ENCODE measurements at regions not wholly inside any gene's neighbourhood (a gene's known extent, or its start where the extent isn't known, plus 50 kb on each side); places are given as distances from the start of the nearest gene placed in this dataset.
"Not testable (repeated sequence)": the region's sequence is repeated elsewhere in the genome, so short reads cannot be mapped to it uniquely, and the experiment has no call there.

GRCh38 chr6:2611092-2611491, 139.6 kb downstream of the MYLK4 start:
- no peaks in the 10 kb centered on the region for H3K9me3 ChIP-seq (ENCODE audit: low read depth, low read length)
- no peaks in the 10 kb centered on the region for H3K27me3 ChIP-seq (ENCODE audit: insufficient read depth, low read length)
- no peaks in the 10 kb centered on the region for H3K4me1 ChIP-seq (ENCODE audit: insufficient read depth, low read length)
- no peak overlapping the region for H3K4me3 ChIP-seq (ENCODE audit: low read length)

- H3K4me1 ChIP-seq (ENCODE audit: insufficient read depth, low read length), result no peaks in the 10 kb centered on the region
- no peaks in the 10 kb centered on the region for H3K27me3 ChIP-seq (ENCODE audit: insufficient read depth, low read length)
- no peaks in the 10 kb centered on the region for H3K9me3 ChIP-seq (ENCODE audit: low read depth, low read length)
- no peak overlapping the region for H3K4me3 ChIP-seq (ENCODE audit: low read length)
Measured at GRCh38 chr6:2608503-2608902, 142.2 kb downstream of the MYLK4 start.

GRCh38 chr6:2600363-2600762, 150.4 kb downstream of the MYLK4 start:
- no peaks in the 10 kb centered on the region for H3K4me1 ChIP-seq (ENCODE audit: insufficient read depth, low read length)
- H3K27me3 ChIP-seq (ENCODE audit: insufficient read depth, low read length), result peaks cover 3% of the 10 kb centered on the region
- no peaks in the 10 kb centered on the region for H3K9me3 ChIP-seq (ENCODE audit: low read depth, low read length)
- H3K4me3 ChIP-seq (ENCODE audit: low read length), result no peak overlapping the region

GRCh38 chr6:2599817-2600216, 150.9 kb downstream of the MYLK4 start:
- no peaks in the 10 kb centered on the region for H3K4me1 ChIP-seq (ENCODE audit: insufficient read depth, low read length)
- H3K4me3 ChIP-seq (ENCODE audit: low read length), result no peak overlapping the region
- no peaks in the 10 kb centered on the region for H3K9me3 ChIP-seq (ENCODE audit: low read depth, low read length)
- H3K27me3 ChIP-seq (ENCODE audit: insufficient read depth, low read length), result peaks cover 3% of the 10 kb centered on the region

- H3K27me3 ChIP-seq (ENCODE audit: insufficient read depth, low read length), result peaks cover 3% of the 10 kb centered on the region
- no peak overlapping the region for H3K4me3 ChIP-seq (ENCODE audit: low read length)
- H3K9me3 ChIP-seq (ENCODE audit: low read depth, low read length), result no peaks in the 10 kb centered on the region
- H3K4me1 ChIP-seq (ENCODE audit: insufficient read depth, low read length), result no peaks in the 10 kb centered on the region
Measured at GRCh38 chr6:2598867-2599266, 151.9 kb downstream of the MYLK4 start.

GRCh38 chr6:2597991-2598390, 152.7 kb downstream of the MYLK4 start:
- no peak overlapping the region for H3K4me3 ChIP-seq (ENCODE audit: low read length)
- no peaks in the 10 kb centered on the region for H3K9me3 ChIP-seq (ENCODE audit: low read depth, low read length)
- no peaks in the 10 kb centered on the region for H3K4me1 ChIP-seq (ENCODE audit: insufficient read depth, low read length)
- H3K27me3 ChIP-seq (ENCODE audit: insufficient read depth, low read length), result peaks cover 3% of the 10 kb centered on the region

GRCh38 chr6:2597457-2597856, 153.3 kb downstream of the MYLK4 start:
- not testable (repeated sequence) for H3K27me3 ChIP-seq (ENCODE audit: insufficient read depth, low read length); H3K4me1 ChIP-seq (ENCODE audit: insufficient read depth, low read length); H3K9me3 ChIP-seq (ENCODE audit: low read depth, low read length); H3K4me3 ChIP-seq (ENCODE audit: low read length)

GRCh38 chr6:2596222-2596621, 154.5 kb downstream of the MYLK4 start:
- Histone ChIP-seq H3K4me3 (ENCODE audit: low read length) (no peak overlapping the region), H3K4me1 (ENCODE audit: insufficient read depth, low read length) (no peaks in the 10 kb centered on the region), H3K9me3 (ENCODE audit: low read depth, low read length) (no peaks in the 10 kb centered on the region), H3K27me3 (ENCODE audit: insufficient read depth, low read length) (no peaks in the 10 kb centered on the region)

- Histone ChIP-seq H3K9me3 (ENCODE audit: low read depth, low read length) (no peaks in the 10 kb centered on the region), H3K4me3 (ENCODE audit: low read length) (no peak overlapping the region)
Measured at GRCh38 chr6:2594868-2595267, 155.9 kb downstream of the MYLK4 start.

GRCh38 chr6:2593167-2593566, 157.6 kb downstream of the MYLK4 start:
- H3K9me3 ChIP-seq (ENCODE audit: low read depth, low read length), result no peaks in the 10 kb centered on the region
- H3K4me3 ChIP-seq (ENCODE audit: low read length), result no peak overlapping the region
- no peaks in the 10 kb centered on the region for H3K27me3 ChIP-seq (ENCODE audit: insufficient read depth, low read length)
- no peaks in the 10 kb centered on the region for H3K4me1 ChIP-seq (ENCODE audit: insufficient read depth, low read length)

More at GRCh38 chr6:2594868-2595267, 155.9 kb downstream of the MYLK4 start:
- H3K4me1 ChIP-seq (ENCODE audit: insufficient read depth, low read length), result no peaks in the 10 kb centered on the region
- H3K27me3 ChIP-seq (ENCODE audit: insufficient read depth, low read length), result no peaks in the 10 kb centered on the region

GRCh38 chr6:2589171-2589661, 161.5 kb downstream of the MYLK4 start:
- no peaks in the 10 kb centered on the region for H3K27me3 ChIP-seq (ENCODE audit: insufficient read depth, low read length)
- H3K4me3 ChIP-seq (ENCODE audit: low read length), result no peak overlapping the region
- no peaks in the 10 kb centered on the region for H3K9me3 ChIP-seq (ENCODE audit: low read depth, low read length)
- H3K4me1 ChIP-seq (ENCODE audit: insufficient read depth, low read length), result no peaks in the 10 kb centered on the region

GRCh38 chr6:2583459-2583858, 167.3 kb downstream of the MYLK4 start:
- H3K4me3 ChIP-seq (ENCODE audit: low read length), result no peak overlapping the region
- no peaks in the 10 kb centered on the region for H3K27me3 ChIP-seq (ENCODE audit: insufficient read depth, low read length)
- no peaks in the 10 kb centered on the region for H3K4me1 ChIP-seq (ENCODE audit: insufficient read depth, low read length)
- no peaks in the 10 kb centered on the region for H3K9me3 ChIP-seq (ENCODE audit: low read depth, low read length)

GRCh38 chr6:2582268-2582667, 168.5 kb downstream of the MYLK4 start:
- H3K4me3 ChIP-seq (ENCODE audit: low read length), result no peak overlapping the region
- H3K27me3 ChIP-seq (ENCODE audit: insufficient read depth, low read length), result no peaks in the 10 kb centered on the region
- H3K9me3 ChIP-seq (ENCODE audit: low read depth, low read length), result no peaks in the 10 kb centered on the region
- no peaks in the 10 kb centered on the region for H3K4me1 ChIP-seq (ENCODE audit: insufficient read depth, low read length)

GRCh38 chr6:2581611-2582010, 169.1 kb downstream of the MYLK4 start:
- Histone ChIP-seq H3K9me3 (ENCODE audit: low read depth, low read length) (no peaks in the 10 kb centered on the region), H3K4me1 (ENCODE audit: insufficient read depth, low read length) (no peaks in the 10 kb centered on the region), H3K27me3 (ENCODE audit: insufficient read depth, low read length) (no peaks in the 10 kb centered on the region), H3K4me3 (ENCODE audit: low read length) (no peak overlapping the region)

- no peaks in the 10 kb centered on the region for H3K27me3 ChIP-seq (ENCODE audit: insufficient read depth, low read length)
- no peaks in the 10 kb centered on the region for H3K9me3 ChIP-seq (ENCODE audit: low read depth, low read length)
- no peaks in the 10 kb centered on the region for H3K4me1 ChIP-seq (ENCODE audit: insufficient read depth, low read length)
- H3K4me3 ChIP-seq (ENCODE audit: low read length), result no peak overlapping the region
Measured at GRCh38 chr6:2581011-2581410, 169.7 kb downstream of the MYLK4 start.

- Histone ChIP-seq H3K4me3 (ENCODE audit: low read length) (no peak overlapping the region), H3K4me1 (ENCODE audit: insufficient read depth, low read length) (no peaks in the 10 kb centered on the region), H3K27me3 (ENCODE audit: insufficient read depth, low read length) (peaks cover 5% of the 10 kb centered on the region), H3K9me3 (ENCODE audit: low read depth, low read length) (no peaks in the 10 kb centered on the region)
Measured at GRCh38 chr6:2579804-2580570, 170.7 kb downstream of the MYLK4 start.
